IMR-90 (cell line): ENCODE measurements at regions not wholly inside any gene's neighbourhood (a gene's known extent, or its start where the extent isn't known, plus 50 kb on each side); places are given as distances from the start of the nearest gene placed in this dataset.

Experiments used
- ATAC-seq: fragments of 200-7000 bp; cut with Tn5 transposase; 2 replicates; pipeline ENCODE4 v1.9.1; 2020; ENCODE audit warnings: low read depth, mild to moderate bottlenecking, moderate library complexity
- BruUV-seq: library from RNA; stranded (reverse); fragments of 400-500 nt; replicated peaks from 2 replicates; lab custom pipeline; 2021; lab: Mats Ljungman, UMichigan
- CTCF ChIA-PET: fragments of 300-600 bp; formaldehyde crosslinking; extraction: SDS; loops from one replicate; lab custom pipeline; 2021; ENCODE audit warnings: antibody characterized with exemption; lab: Yijun Ruan, JAX
- POLR2A ChIA-PET: fragments of 300-600 bp; sonication (Branson Sonifier 250); formaldehyde crosslinking; loops from one replicate; lab custom pipeline; 2022; ENCODE audit warnings: antibody characterized with exemption; ENCODE audit not compliant: unreplicated experiment; lab: Charles Lee
- DNase-seq: peaks from one replicate; pipeline ENCODE4 v3.0.0; 2013
- H2AFZ ChIP-seq: replicated peaks from 2 replicates; pipeline ENCODE3; 2013; ENCODE audit warnings: low read length, mild to moderate bottlenecking; ENCODE audit not compliant: poor library complexity
- H2AK5ac ChIP-seq: 2 replicates; pipeline ENCODE4 v1.6.1; 2013; ENCODE audit warnings: low read depth, low read length, inconsistent platforms
- H2AK9ac ChIP-seq: replicated peaks from 2 replicates; pipeline ENCODE3; 2013; ENCODE audit warnings: mild to moderate bottlenecking, low read depth, low read length, moderate library complexity; ENCODE audit not compliant: poor library complexity
- H2BK120ac ChIP-seq: 2 replicates; pipeline ENCODE4 v1.6.1; 2013; ENCODE audit warnings: low read depth, low read length, inconsistent platforms
- H2BK15ac ChIP-seq: 3 replicates; pipeline ENCODE4 v1.6.1; 2013; ENCODE audit warnings: low read depth, low read length, inconsistent platforms
- H2BK20ac ChIP-seq: 2 replicates; pipeline ENCODE4 v1.6.1; 2013; ENCODE audit warnings: low read depth, mild to moderate bottlenecking, inconsistent platforms, low read length, moderate library complexity
- H2BK5ac ChIP-seq: 2 replicates; pipeline ENCODE4 v1.6.1; 2013; ENCODE audit warnings: mild to moderate bottlenecking, low read depth, low read length, inconsistent platforms; ENCODE audit not compliant: poor library complexity, severe bottlenecking
- H3K14ac ChIP-seq: replicated peaks from 2 replicates; pipeline ENCODE4 v1.6.1; 2013; ENCODE audit warnings: low read depth, low read length, inconsistent platforms
- H3K18ac ChIP-seq: 2 replicates; pipeline ENCODE4 v1.6.1; 2013; ENCODE audit warnings: low read depth, low read length, control low read depth
- H3K23ac ChIP-seq: 2 replicates; pipeline ENCODE4 v1.6.1; 2013; ENCODE audit warnings: low read depth, low read length, inconsistent platforms
- H3K27ac ChIP-seq: 2 replicates; pipeline ENCODE4 v1.5.1; 2013; ENCODE audit warnings: mild to moderate bottlenecking, control low read depth, low read length; ENCODE audit not compliant: insufficient read depth
- H3K27me3 ChIP-seq: 2 replicates; pipeline ENCODE4 v1.6.1; 2013; ENCODE audit warnings: low read length; ENCODE audit not compliant: control insufficient read depth, insufficient read depth
- H3K36me3 ChIP-seq: 2 replicates; pipeline ENCODE4 v1.6.1; 2013; ENCODE audit warnings: low read length, mixed read lengths; ENCODE audit not compliant: control insufficient read depth, insufficient read depth
- H3K4ac ChIP-seq: 2 replicates; pipeline ENCODE4 v1.6.1; 2013; ENCODE audit warnings: low read depth, low read length, inconsistent platforms
- H3K4me1 ChIP-seq: 2 replicates; pipeline ENCODE4 v1.6.1; 2013; ENCODE audit warnings: low read length, mixed read lengths; ENCODE audit not compliant: control insufficient read depth, insufficient read depth
- H3K4me2 ChIP-seq: 2 replicates; pipeline ENCODE4 v1.6.1; 2013; ENCODE audit warnings: low read depth, mild to moderate bottlenecking, control low read depth, low read length, moderate library complexity
- H3K4me3 ChIP-seq: 2 replicates; pipeline ENCODE4 v1.5.1; 2013; ENCODE audit warnings: low read depth, mild to moderate bottlenecking, control low read depth, low read length, moderate library complexity; ENCODE audit not compliant: insufficient read depth
- H3K56ac ChIP-seq: 2 replicates; pipeline ENCODE4 v1.6.1; 2013; ENCODE audit warnings: low read length, inconsistent platforms; ENCODE audit not compliant: insufficient read depth; ENCODE audit errors: extremely low read depth
- H3K79me1 ChIP-seq, 2 experiments: 2 replicates each; pipeline ENCODE4 v1.6.1; 2013; ENCODE audit warnings: low read length in 2 of 2, inconsistent platforms in 1 of 2, low read depth in 1 of 2
- H3K9ac ChIP-seq: 2 replicates; pipeline ENCODE4 v1.6.1; 2013; ENCODE audit warnings: low read depth, low read length, control low read depth
- H3K9me1 ChIP-seq: 2 replicates; pipeline ENCODE4 v1.6.1; 2013; ENCODE audit warnings: low read length, inconsistent platforms; ENCODE audit not compliant: insufficient read depth
- H3K9me3 ChIP-seq: 2 replicates; pipeline ENCODE4 v1.6.1; 2013; ENCODE audit warnings: low read length; ENCODE audit not compliant: control insufficient read depth, insufficient read depth
- H4K20me1 ChIP-seq: 2 replicates; pipeline ENCODE4 v1.6.1; 2013; ENCODE audit warnings: low read length, inconsistent platforms; ENCODE audit not compliant: insufficient read depth
- H4K5ac ChIP-seq: 2 replicates; pipeline ENCODE4 v1.6.1; 2013; ENCODE audit warnings: mild to moderate bottlenecking, low read depth, low read length, control low read depth
- H4K8ac ChIP-seq, 2 experiments: 2 replicates each; pipeline ENCODE4 v1.6.1; 2013; ENCODE audit warnings: low read depth in 2 of 2, low read length in 2 of 2, control low read depth in 1 of 2, inconsistent platforms in 1 of 2
- H4K91ac ChIP-seq: 2 replicates; pipeline ENCODE4 v1.6.1; 2013; ENCODE audit warnings: low read depth, low read length, inconsistent platforms; ENCODE audit not compliant: insufficient read depth
- CEBPB ChIP-seq: IDR thresholded peaks from 2 replicates; pipeline ENCODE4 v1.6.1; 2012; ENCODE audit warnings: low read depth, low read length, improper control_type of control experiment
- FOS ChIP-seq: fragments of 150-350 bp; IDR thresholded peaks from 2 replicates; pipeline ENCODE4 v1.6.1; 2016; ENCODE audit warnings: low read depth, low read length
- MXI1 ChIP-seq: IDR thresholded peaks from 2 replicates; pipeline ENCODE4 v1.6.1; 2012; ENCODE audit warnings: low read depth, mild to moderate bottlenecking, low read length, moderate library complexity, borderline replicate concordance
- NFE2L2 ChIP-seq: fragments of 150-350 bp; IDR thresholded peaks from 2 replicates; pipeline ENCODE4 v1.6.1; 2016; ENCODE audit warnings: low read depth, mild to moderate bottlenecking, low read length
- POLR2A ChIP-seq: IDR thresholded peaks from 2 replicates; pipeline ENCODE4 v1.6.1; 2012; ENCODE audit warnings: mild to moderate bottlenecking, low read depth, low read length
- RFX5 ChIP-seq: IDR thresholded peaks from 2 replicates; pipeline ENCODE4 v1.8.0; 2012; ENCODE audit warnings: low read depth, mild to moderate bottlenecking, low read length, moderate library complexity
- WGBS, 2 experiments: methylation state at CpG; one replicate each; pipeline versions ENCODE4 v1.1.5 to v1.1.7; 2013; ENCODE audit warnings: missing lambda C conversion rate in 2 of 2; ENCODE audit not compliant: insufficient read length in 1 of 2; ENCODE audit errors: extremely low coverage in 2 of 2; 5-methylcytosine and 5-hydroxymethylcytosine counted together
- dilution Hi-C: fragments of 300-500 bp; cut with HindIII; formaldehyde crosslinking; loops from one replicate; pipeline ENCODE4 v1.14.3; 2018; ENCODE audit warnings: low sequenced_read_pairs; ENCODE audit not compliant: unreplicated experiment
- in situ Hi-C: fragments of 300-500 bp; cut with MboI; formaldehyde crosslinking; loops from 3 replicates; pipeline ENCODE4 v1.14.3; 2019; ENCODE audit warnings: low sequenced_read_pairs, inconsistent platforms, mixed read lengths
- intact Hi-C: fragments of 100-400 bp; cut with micrococcal nuclease; formaldehyde crosslinking; loops from 2 replicates; pipeline ENCODE4 v1.10.0; 2022

DNA sequence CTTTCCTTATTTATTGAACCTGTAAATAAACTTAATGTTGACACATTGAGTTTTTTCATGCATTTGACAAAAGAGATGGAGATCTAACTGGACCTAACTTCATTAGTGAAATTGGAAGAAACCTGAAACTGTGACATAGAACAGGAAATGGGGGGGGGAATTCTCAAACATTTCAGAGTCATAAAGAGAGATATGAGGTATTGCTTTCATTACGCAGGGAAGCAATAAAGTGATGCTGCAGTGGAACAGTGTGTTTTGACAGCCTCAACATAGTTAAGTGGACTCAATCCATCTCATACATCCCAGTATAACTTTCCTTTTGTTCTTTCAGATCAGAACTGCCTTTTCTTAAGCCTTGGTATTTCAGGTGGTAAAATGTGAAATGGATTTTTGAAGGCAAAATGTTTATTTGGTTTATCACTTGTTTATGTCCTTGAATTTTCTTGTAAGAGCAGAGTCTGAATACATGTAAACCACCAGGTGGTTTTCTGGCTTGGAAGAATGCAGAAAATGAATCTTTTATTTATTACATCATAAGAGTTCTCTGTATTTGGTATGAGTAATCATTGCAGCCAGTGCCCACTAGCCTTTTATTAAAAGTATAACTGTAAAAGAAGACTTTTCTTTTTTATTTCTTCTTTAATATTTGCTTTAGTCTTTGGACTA lies 132.5 kb downstream of the ZNF326 start:
- H4K5ac ChIP-seq, result no peak overlapping the region
- no peak overlapping the region for H4K91ac ChIP-seq
- CTCF ChIA-PET, result no interaction called here
- H4K8ac ChIP-seq, result no peak overlapping the region
- H2AK5ac ChIP-seq, result no peak overlapping the region
- no peak overlapping the region for H2BK5ac ChIP-seq
- H3K36me3 ChIP-seq, result no peaks in the 10 kb centered on the region
- H3K14ac ChIP-seq, result no peak overlapping the region
- H2AK9ac ChIP-seq, result no peak overlapping the region
- H3K27ac ChIP-seq, result no peak overlapping the region
- H3K9ac ChIP-seq, result no peak overlapping the region
- H3K18ac ChIP-seq, result no peak overlapping the region
- intact Hi-C loops, result no loop called here
- dilution Hi-C loops, result no loop called here
- H3K27me3 ChIP-seq, result no peaks in the 10 kb centered on the region
- no peak overlapping the region for H3K23ac ChIP-seq
- TF ChIP-seq NFE2L2 (no peak), RFX5 (no peak), POLR2A (no peak), MXI1 (no peak), FOS (no peak), CEBPB (no peak)
- H3K4me1 ChIP-seq, result no peaks in the 10 kb centered on the region
- H2BK20ac ChIP-seq, result no peak overlapping the region
- no peaks in the 10 kb centered on the region for H3K9me3 ChIP-seq
- ATAC-seq, result no peak
- no CpG with 5 or more reads among the region's 1 CpG for WGBS, 2 experiments
- no peaks in the 10 kb centered on the region for H3K79me1 ChIP-seq
- no peak overlapping the region for H3K4ac ChIP-seq
- H4K20me1 ChIP-seq, result no peaks in the 10 kb centered on the region
- no peaks in the 10 kb centered on the region for H3K9me1 ChIP-seq
- no peak overlapping the region for H2AFZ ChIP-seq
- DNase-seq, result no peak
- in situ Hi-C loops, result no loop called here
- no peak overlapping the region for H3K4me2 ChIP-seq
- no peak overlapping the region for H2BK120ac ChIP-seq
- H2BK15ac ChIP-seq, result no peak overlapping the region
- no peak overlapping the region for H3K56ac ChIP-seq
- H3K4me3 ChIP-seq, result no peak overlapping the region
- POLR2A ChIA-PET, result no interaction called here
- BruUV-seq, result no TSS peak
